Neural crest cell (in vitro differentiated cells): ENCODE measurements at regions not wholly inside any gene's neighbourhood (a gene's known extent, or its start where the extent isn't known, plus 50 kb on each side); places are given as distances from the start of the nearest gene placed in this dataset.

ENCODE experiments used
- DNase-seq: peaks from one replicate; pipeline ENCODE4 v3.0.0; 2021; ENCODE audit warnings: low read depth, mixed read lengths, low spot score
- H3K27ac Mint-ChIP-seq: one replicate; pipeline ENCODE4 v1.8.0; 2021; ENCODE audit warnings: mild to moderate bottlenecking, mixed read lengths; ENCODE audit not compliant: unreplicated experiment
- H3K27me3 Mint-ChIP-seq: 2 replicates; pipeline ENCODE4 v1.8.0; 2021; ENCODE audit warnings: low read depth, mild to moderate bottlenecking, mixed read lengths
- H3K36me3 Mint-ChIP-seq: 2 replicates; pipeline ENCODE4 v1.8.0; 2021; ENCODE audit warnings: low read depth, mild to moderate bottlenecking, mixed read lengths
- H3K4me1 Mint-ChIP-seq: 2 replicates; pipeline ENCODE4 v1.8.0; 2021; ENCODE audit warnings: mixed read lengths
- H3K4me3 Mint-ChIP-seq: one replicate; pipeline ENCODE4 v1.8.0; 2021; ENCODE audit warnings: mild to moderate bottlenecking, mixed read lengths
- H3K9me3 Mint-ChIP-seq: 2 replicates; pipeline ENCODE4 v1.8.0; 2021; ENCODE audit warnings: mixed read lengths
- CTCF ChIP-seq: fragments of 200-600 bp; sonication (generic); conservative IDR thresholded peaks from 2 replicates; pipeline ENCODE4 v1.5.0; 2021; ENCODE audit warnings: antibody characterized with exemption, mild to moderate bottlenecking

- no peak for DNase-seq
- TF ChIP-seq CTCF = no peak
- Mint-ChIP-seq H3K27me3 (no peaks in the 10 kb centered on the region), H3K9me3 (no peaks in the 10 kb centered on the region), H3K36me3 (no peaks in the 10 kb centered on the region), H3K4me1 (peaks cover 6% of the 10 kb centered on the region), H3K4me3 (no peak overlapping the region), H3K27ac (no peak overlapping the region)
Observed at GRCh38 chr6:119896806-119897205, 547.2 kb upstream of the MAN1A1 start.

- DNase-seq = no peak
- Mint-ChIP-seq H3K4me3 (no peak overlapping the region), H3K36me3 (no peaks in the 10 kb centered on the region), H3K27ac (no peak overlapping the region), H3K4me1 (peaks cover 6% of the 10 kb centered on the region), H3K9me3 (no peaks in the 10 kb centered on the region), H3K27me3 (no peaks in the 10 kb centered on the region)
- TF ChIP-seq CTCF = no peak
Observed at GRCh38 chr6:119895626-119896025, 546.1 kb upstream of the MAN1A1 start.

GRCh38 chr6:119894811-119895210, 545.2 kb upstream of the MAN1A1 start:
- Mint-ChIP-seq H3K27ac (no peak overlapping the region), H3K4me3 (no peak overlapping the region), H3K36me3 (no peaks in the 10 kb centered on the region), H3K9me3 (no peaks in the 10 kb centered on the region), H3K27me3 (no peaks in the 10 kb centered on the region), H3K4me1 (peaks cover 6% of the 10 kb centered on the region)
- no peak for DNase-seq
- no peak for TF ChIP-seq CTCF

GRCh38 chr6:119891644-119892043, 542.1 kb upstream of the MAN1A1 start:
- H3K36me3 Mint-ChIP-seq = no peaks in the 10 kb centered on the region
- no peak overlapping the region for H3K4me3 Mint-ChIP-seq
- H3K9me3 Mint-ChIP-seq = no peaks in the 10 kb centered on the region
- no peaks in the 10 kb centered on the region for H3K4me1 Mint-ChIP-seq
- H3K27ac Mint-ChIP-seq = no peak overlapping the region
- no peak for DNase-seq
- no peaks in the 10 kb centered on the region for H3K27me3 Mint-ChIP-seq
- no peak for TF ChIP-seq CTCF

GRCh38 chr6:119891206-119891605, 541.6 kb upstream of the MAN1A1 start:
- no peak for TF ChIP-seq CTCF

GRCh38 chr6:119890470-119890869, 540.9 kb upstream of the MAN1A1 start:
- DNase-seq = no peak
- Mint-ChIP-seq H3K36me3 (no peaks in the 10 kb centered on the region), H3K27me3 (no peaks in the 10 kb centered on the region), H3K27ac (no peak overlapping the region), H3K4me3 (no peak overlapping the region), H3K9me3 (no peaks in the 10 kb centered on the region), H3K4me1 (no peaks in the 10 kb centered on the region)
- TF ChIP-seq CTCF = no peak

More at GRCh38 chr6:119891206-119891605, 541.6 kb upstream of the MAN1A1 start:
- Mint-ChIP-seq H3K27me3 (no peaks in the 10 kb centered on the region), H3K4me3 (no peak overlapping the region), H3K36me3 (no peaks in the 10 kb centered on the region), H3K27ac (no peak overlapping the region), H3K9me3 (no peaks in the 10 kb centered on the region), H3K4me1 (no peaks in the 10 kb centered on the region)
- DNase-seq = no peak
